ENCODE measurements at regions not wholly inside any gene's neighbourhood (a gene's known extent, or its start where the extent isn't known, plus 50 kb on each side); places are given as distances from the start of the nearest gene placed in this dataset.
"Not testable (repeated sequence)": the region's sequence is repeated elsewhere in the genome, so short reads cannot be mapped to it uniquely, and the experiment has no call there.

GRCh38 chr2:132220589-132220988 is 58.8 kb upstream of the ANKRD30BL start:
- H3K36me3 ChIP-seq (ENCODE audit: control insufficient read depth, insufficient read depth, low read length); H3K9me3 ChIP-seq (ENCODE audit: control insufficient read depth, low read length); H3K4me1 ChIP-seq (ENCODE audit: control insufficient read depth, insufficient read depth, low read length); H3K4me3 ChIP-seq (ENCODE audit: insufficient read depth, low read depth, low read length); H3K27ac ChIP-seq (ENCODE audit: insufficient read depth, low read depth, low read length, poor library complexity, severe bottlenecking); H3K27me3 ChIP-seq (ENCODE audit: control insufficient read depth, insufficient read depth, low read length, poor library complexity, severe bottlenecking): not testable (repeated sequence)
- 95 to 96% methylated on average over 24 of the region's 28 CpGs for WGBS, 2 experiments

GRCh38 chr2:132221886-132222285 is 60.1 kb upstream of the ANKRD30BL start:
- WGBS, 2 experiments = 96 to 99% methylated on average over 17 to 26 of the region's 30 CpGs
- H3K27ac ChIP-seq (ENCODE audit: insufficient read depth, low read depth, low read length, poor library complexity, severe bottlenecking); H3K9me3 ChIP-seq (ENCODE audit: control insufficient read depth, low read length); H3K36me3 ChIP-seq (ENCODE audit: control insufficient read depth, insufficient read depth, low read length); H3K27me3 ChIP-seq (ENCODE audit: control insufficient read depth, insufficient read depth, low read length, poor library complexity, severe bottlenecking); H3K4me1 ChIP-seq (ENCODE audit: control insufficient read depth, insufficient read depth, low read length); H3K4me3 ChIP-seq (ENCODE audit: insufficient read depth, low read depth, low read length): not testable (repeated sequence)

- H3K27ac ChIP-seq (ENCODE audit: insufficient read depth, low read depth, low read length, poor library complexity, severe bottlenecking) = no peak overlapping the region
- H3K4me1 ChIP-seq (ENCODE audit: control insufficient read depth, insufficient read depth, low read length) = no peaks in the 10 kb centered on the region
- WGBS, 2 experiments = 94 to 95% methylated on average over 36 to 38 of the region's 38 CpGs
- H3K27me3 ChIP-seq (ENCODE audit: control insufficient read depth, insufficient read depth, low read length, poor library complexity, severe bottlenecking) = peaks cover under 1% of the 10 kb centered on the region
- H3K4me3 ChIP-seq (ENCODE audit: insufficient read depth, low read depth, low read length) = no peak overlapping the region
- H3K36me3 ChIP-seq (ENCODE audit: control insufficient read depth, insufficient read depth, low read length) = no peaks in the 10 kb centered on the region
- H3K9me3 ChIP-seq (ENCODE audit: control insufficient read depth, low read length) = no peaks in the 10 kb centered on the region
Measured at GRCh38 chr2:132252191-132252893, 90.6 kb upstream of the ANKRD30BL start.

GRCh38 chr2:132252894-132253264 is 91.1 kb upstream of the ANKRD30BL start:
- Histone ChIP-seq H3K9me3 (ENCODE audit: control insufficient read depth, low read length) (no peaks in the 10 kb centered on the region), H3K27ac (ENCODE audit: insufficient read depth, low read depth, low read length, poor library complexity, severe bottlenecking) (no peak overlapping the region), H3K36me3 (ENCODE audit: control insufficient read depth, insufficient read depth, low read length) (no peaks in the 10 kb centered on the region), H3K4me1 (ENCODE audit: control insufficient read depth, insufficient read depth, low read length) (no peaks in the 10 kb centered on the region), H3K27me3 (ENCODE audit: control insufficient read depth, insufficient read depth, low read length, poor library complexity, severe bottlenecking) (peaks cover 3% of the 10 kb centered on the region), H3K4me3 (ENCODE audit: insufficient read depth, low read depth, low read length) (no peak overlapping the region)
- WGBS, 2 experiments = 91 to 94% methylated on average over 15 to 17 of the region's 17 CpGs

GRCh38 chr2:132253496-132254305 is 91.9 kb upstream of the ANKRD30BL start:
- Histone ChIP-seq H3K27ac (ENCODE audit: insufficient read depth, low read depth, low read length, poor library complexity, severe bottlenecking) (no peak overlapping the region), H3K4me1 (ENCODE audit: control insufficient read depth, insufficient read depth, low read length) (no peaks in the 10 kb centered on the region), H3K27me3 (ENCODE audit: control insufficient read depth, insufficient read depth, low read length, poor library complexity, severe bottlenecking) (peaks cover 3% of the 10 kb centered on the region), H3K36me3 (ENCODE audit: control insufficient read depth, insufficient read depth, low read length) (no peaks in the 10 kb centered on the region), H3K4me3 (ENCODE audit: insufficient read depth, low read depth, low read length) (no peak overlapping the region), H3K9me3 (ENCODE audit: control insufficient read depth, low read length) (no peaks in the 10 kb centered on the region)
- WGBS, 2 experiments = 95% methylated on average over 50 of the region's 50 CpGs

- not testable (repeated sequence) for H3K4me1 ChIP-seq (ENCODE audit: control insufficient read depth, insufficient read depth, low read length)
Measured at GRCh38 chr2:132254306-132254919, 92.7 kb upstream of the ANKRD30BL start.

GRCh38 chr2:132255714-132256113 is 94.0 kb upstream of the ANKRD30BL start:
- Histone ChIP-seq H3K27ac (ENCODE audit: insufficient read depth, low read depth, low read length, poor library complexity, severe bottlenecking) (no peak overlapping the region), H3K27me3 (ENCODE audit: control insufficient read depth, insufficient read depth, low read length, poor library complexity, severe bottlenecking) (peaks cover 3% of the 10 kb centered on the region), H3K4me3 (ENCODE audit: insufficient read depth, low read depth, low read length) (no peak overlapping the region), H3K36me3 (ENCODE audit: control insufficient read depth, insufficient read depth, low read length) (no peaks in the 10 kb centered on the region), H3K4me1 (ENCODE audit: control insufficient read depth, insufficient read depth, low read length) (no peaks in the 10 kb centered on the region), H3K9me3 (ENCODE audit: control insufficient read depth, low read length) (no peaks in the 10 kb centered on the region)
- 98% methylated on average over 15 of the region's 16 CpGs for WGBS, 2 experiments

More at GRCh38 chr2:132254306-132254919, 92.7 kb upstream of the ANKRD30BL start:
- H3K27ac ChIP-seq (ENCODE audit: insufficient read depth, low read depth, low read length, poor library complexity, severe bottlenecking); H3K27me3 ChIP-seq (ENCODE audit: control insufficient read depth, insufficient read depth, low read length, poor library complexity, severe bottlenecking); H3K36me3 ChIP-seq (ENCODE audit: control insufficient read depth, insufficient read depth, low read length); H3K4me3 ChIP-seq (ENCODE audit: insufficient read depth, low read depth, low read length); H3K9me3 ChIP-seq (ENCODE audit: control insufficient read depth, low read length): not testable (repeated sequence)
- 93 to 95% methylated on average over 25 of the region's 25 CpGs for WGBS, 2 experiments

- Histone ChIP-seq H3K4me3 (ENCODE audit: insufficient read depth, low read depth, low read length) (no peak overlapping the region), H3K36me3 (ENCODE audit: control insufficient read depth, insufficient read depth, low read length) (no peaks in the 10 kb centered on the region), H3K27ac (ENCODE audit: insufficient read depth, low read depth, low read length, poor library complexity, severe bottlenecking) (no peak overlapping the region), H3K9me3 (ENCODE audit: control insufficient read depth, low read length) (no peaks in the 10 kb centered on the region), H3K4me1 (ENCODE audit: control insufficient read depth, insufficient read depth, low read length) (no peaks in the 10 kb centered on the region), H3K27me3 (ENCODE audit: control insufficient read depth, insufficient read depth, low read length, poor library complexity, severe bottlenecking) (peaks cover 3% of the 10 kb centered on the region)
- 97% methylated on average over 61 to 63 of the region's 68 CpGs for WGBS, 2 experiments
Measured at GRCh38 chr2:132256251-132256902, 94.6 kb upstream of the ANKRD30BL start.

- WGBS, 2 experiments = 89 to 91% methylated on average over 34 of the region's 34 CpGs
- not testable (repeated sequence) for H3K9me3 ChIP-seq (ENCODE audit: control insufficient read depth, low read length); H3K27me3 ChIP-seq (ENCODE audit: control insufficient read depth, insufficient read depth, low read length, poor library complexity, severe bottlenecking); H3K4me3 ChIP-seq (ENCODE audit: insufficient read depth, low read depth, low read length); H3K27ac ChIP-seq (ENCODE audit: insufficient read depth, low read depth, low read length, poor library complexity, severe bottlenecking); H3K36me3 ChIP-seq (ENCODE audit: control insufficient read depth, insufficient read depth, low read length); H3K4me1 ChIP-seq (ENCODE audit: control insufficient read depth, insufficient read depth, low read length)
Measured at GRCh38 chr2:132256903-132257300, 95.2 kb upstream of the ANKRD30BL start.

Measured in ectodermal cell (in vitro differentiated cells).